ENCODE measurements at regions not wholly inside any gene's neighbourhood (a gene's known extent, or its start where the extent isn't known, plus 50 kb on each side); places are given as distances from the start of the nearest gene placed in this dataset.

DNA sequence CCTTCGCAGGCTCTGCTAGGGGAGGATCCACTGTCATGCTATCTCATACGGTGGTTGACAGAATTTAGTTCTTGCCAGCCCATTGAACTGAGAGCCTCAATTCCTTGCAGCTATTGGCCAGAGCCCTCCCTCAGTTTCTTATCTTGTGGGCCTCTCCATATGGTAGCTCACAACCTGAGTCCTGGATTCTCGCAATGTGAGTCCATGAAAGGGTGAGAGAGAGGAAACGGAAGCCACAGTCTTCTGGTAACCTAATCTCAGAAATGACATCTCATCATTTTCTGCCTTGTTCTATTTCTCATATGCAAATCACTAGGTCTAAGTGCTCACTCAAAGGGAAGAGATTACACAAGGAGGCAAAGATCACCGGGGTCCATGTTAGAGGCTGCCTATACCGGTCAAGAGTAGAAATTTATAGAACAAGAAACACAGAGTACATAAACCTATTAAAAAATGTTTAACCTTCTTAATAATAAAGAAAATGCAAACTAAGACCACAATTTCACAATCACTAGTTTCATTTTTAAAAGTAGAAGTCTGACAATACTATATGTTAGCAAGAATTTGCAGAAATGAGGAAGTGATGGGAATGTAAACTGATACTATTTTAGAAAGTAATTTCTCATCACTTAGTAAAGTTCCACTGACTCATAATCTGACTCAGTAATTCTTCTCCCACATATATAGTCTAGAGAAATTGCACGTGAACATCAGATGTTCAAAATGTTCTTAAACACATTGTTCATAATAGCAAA is 378.4 kb upstream of the AGTR1 start:
- H3K27me3 ChIP-seq (ENCODE audit: low read length), result no peaks in the 10 kb centered on the region
- H3K27ac ChIP-seq (ENCODE audit: low read depth, low read length), result no peak overlapping the region
- H3K4me3 ChIP-seq (ENCODE audit: insufficient read depth, low read length, poor library complexity, severe bottlenecking), result no peak overlapping the region
- H3F3A ChIP-seq (ENCODE audit: insufficient read depth), result no peaks in the 10 kb centered on the region
- TF ChIP-seq CTCF (IDR thresholded peaks at IDR 0.05; ENCODE audit: insufficient read depth, low read length, poor library complexity, severe bottlenecking), result no peak
- TF ChIP-seq EZH2phosphoT487 (conservative IDR thresholded peaks at IDR 0.05; ENCODE audit: low read length), result no peak
- no peak overlapping the region for H3K4me2 ChIP-seq (ENCODE audit: low read depth, low read length, poor library complexity, severe bottlenecking)
- no peaks in the 10 kb centered on the region for H3K9me3 ChIP-seq (ENCODE audit: insufficient read depth, low read length)
- no peaks in the 10 kb centered on the region for H4K20me1 ChIP-seq (ENCODE audit: low read depth, low read length)
- H3K36me3 ChIP-seq (ENCODE audit: low read length), result no peaks in the 10 kb centered on the region
- no peaks in the 10 kb centered on the region for H3K79me2 ChIP-seq (ENCODE audit: insufficient read depth, low read length)
- H2AFZ ChIP-seq (ENCODE audit: low read depth, low read length, severe bottlenecking), result no peak overlapping the region
- no peaks in the 10 kb centered on the region for H3K9me2 ChIP-seq (replicated peaks; ENCODE audit: insufficient read depth, low read length)
- H3K9ac ChIP-seq (ENCODE audit: low read length), result no peak overlapping the region

DNA sequence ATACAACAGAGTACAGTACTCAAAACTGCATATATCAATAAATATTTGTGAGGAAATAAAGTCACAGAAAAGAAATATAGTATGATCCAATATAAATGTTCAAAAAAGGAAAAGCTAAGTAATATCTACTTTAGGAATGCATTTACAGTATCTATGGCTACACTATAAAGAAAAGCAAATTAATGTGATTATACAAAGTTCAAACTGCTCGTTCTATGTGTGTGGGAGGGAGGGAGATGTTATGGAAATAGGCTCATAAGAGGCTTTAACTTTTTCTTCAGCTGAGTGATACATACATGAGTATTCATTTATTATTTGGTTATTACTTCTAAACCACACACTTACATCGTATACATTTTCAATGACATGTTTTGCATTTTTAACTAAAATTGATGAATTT is 377.7 kb upstream of the AGTR1 start:
- Histone ChIP-seq H3K4me3 (ENCODE audit: insufficient read depth, low read length, poor library complexity, severe bottlenecking) (no peak overlapping the region), H3F3A (ENCODE audit: insufficient read depth) (no peaks in the 10 kb centered on the region), H3K36me3 (ENCODE audit: low read length) (no peaks in the 10 kb centered on the region), H3K9ac (ENCODE audit: low read length) (no peak overlapping the region), H2AFZ (ENCODE audit: low read depth, low read length, severe bottlenecking) (no peak overlapping the region), H3K4me2 (ENCODE audit: low read depth, low read length, poor library complexity, severe bottlenecking) (no peak overlapping the region), H3K9me3 (ENCODE audit: insufficient read depth, low read length) (no peaks in the 10 kb centered on the region), H3K27me3 (ENCODE audit: low read length) (no peaks in the 10 kb centered on the region), H3K9me2 (replicated peaks; ENCODE audit: insufficient read depth, low read length) (no peaks in the 10 kb centered on the region), H3K27ac (ENCODE audit: low read depth, low read length) (no peak overlapping the region), H4K20me1 (ENCODE audit: low read depth, low read length) (no peaks in the 10 kb centered on the region), H3K79me2 (ENCODE audit: insufficient read depth, low read length) (no peaks in the 10 kb centered on the region)
- TF ChIP-seq CTCF (IDR thresholded peaks at IDR 0.05; ENCODE audit: insufficient read depth, low read length, poor library complexity, severe bottlenecking) (no peak), EZH2phosphoT487 (conservative IDR thresholded peaks at IDR 0.05; ENCODE audit: low read length) (no peak)

DNA sequence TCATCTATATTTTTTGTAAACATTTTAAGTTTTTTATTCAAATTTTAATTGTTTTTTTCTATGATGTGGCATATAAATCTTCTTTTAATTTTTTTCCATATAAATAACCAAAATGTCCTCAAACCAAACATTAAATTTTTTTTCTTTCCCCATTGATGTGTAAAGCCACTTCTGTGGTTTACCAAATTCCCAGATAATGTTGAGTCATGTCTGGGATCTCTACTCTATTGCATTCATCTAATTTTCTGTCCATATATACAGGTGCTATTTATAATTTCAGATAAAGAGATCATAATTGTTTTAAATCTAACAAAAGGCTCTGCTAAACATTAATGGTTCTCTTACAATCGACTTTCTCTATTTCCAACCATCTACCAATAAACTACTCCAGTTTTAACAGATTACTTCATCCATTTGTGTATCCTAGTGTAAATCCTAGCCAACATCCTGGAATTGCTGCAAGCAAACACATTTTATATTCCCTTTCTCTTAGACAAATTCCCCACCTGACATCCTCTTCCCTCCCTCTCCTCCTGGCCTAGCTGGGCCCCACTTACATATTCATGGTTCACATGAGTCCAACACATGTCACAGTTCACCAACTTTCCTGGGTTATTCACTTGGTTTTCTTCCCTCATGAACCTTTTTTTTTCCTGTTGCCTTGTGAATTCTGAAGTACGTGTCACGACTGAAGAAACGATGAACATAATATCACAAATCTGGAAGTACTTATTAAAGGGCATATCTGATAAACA is 368.0 kb upstream of the AGTR1 start:
- Histone ChIP-seq H3K27ac (ENCODE audit: low read depth, low read length) (no peak overlapping the region), H3K79me2 (ENCODE audit: insufficient read depth, low read length) (no peaks in the 10 kb centered on the region), H3K36me3 (ENCODE audit: low read length) (no peaks in the 10 kb centered on the region), H3K9ac (ENCODE audit: low read length) (no peak overlapping the region), H3K9me2 (replicated peaks; ENCODE audit: insufficient read depth, low read length) (no peaks in the 10 kb centered on the region), H4K20me1 (ENCODE audit: low read depth, low read length) (no peaks in the 10 kb centered on the region), H3F3A (ENCODE audit: insufficient read depth) (no peaks in the 10 kb centered on the region), H3K4me2 (ENCODE audit: low read depth, low read length, poor library complexity, severe bottlenecking) (no peak overlapping the region), H3K27me3 (ENCODE audit: low read length) (no peaks in the 10 kb centered on the region), H3K9me3 (ENCODE audit: insufficient read depth, low read length) (no peaks in the 10 kb centered on the region), H2AFZ (ENCODE audit: low read depth, low read length, severe bottlenecking) (no peak overlapping the region), H3K4me3 (ENCODE audit: insufficient read depth, low read length, poor library complexity, severe bottlenecking) (no peak overlapping the region)
- TF ChIP-seq EZH2phosphoT487 (conservative IDR thresholded peaks at IDR 0.05; ENCODE audit: low read length), result no peak
- TF ChIP-seq CTCF (IDR thresholded peaks at IDR 0.05; ENCODE audit: insufficient read depth, low read length, poor library complexity, severe bottlenecking), result no peak
